Right lobe of liver (tissue), 4 donors: ENCODE measurements at regions not wholly inside any gene's neighbourhood (a gene's known extent, or its start where the extent isn't known, plus 50 kb on each side); places are given as distances from the start of the nearest gene placed in this dataset.
"Not testable (repeated sequence)": the region's sequence is repeated elsewhere in the genome, so short reads cannot be mapped to it uniquely, and the experiment has no call there.

Experiments
- CTCF ChIP-seq, 4 donors: fragments of 200-600 bp in 3 of 4; fragments of 450-650 bp in 1 of 4; IDR thresholded peaks; one replicate each; pipeline versions ENCODE4 v1.5.1 to v1.8.0; 2016 to 2022; ENCODE audit warnings: antibody characterized with exemption in 4 of 4, mild to moderate bottlenecking in 2 of 4
- POLR2A ChIP-seq: fragments of 450-650 bp; IDR thresholded peaks from one replicate; pipeline ENCODE4 v1.6.1; 2017; ENCODE audit warnings: antibody characterized with exemption, mild to moderate bottlenecking
- donor health status: DM: no; HTN: no; CAD: no.
- donor health status: DM: no; HTN: no; CAD: no.
- donor health status: DM: no; HTN: yes; CAD: no.

GRCh38 chr17:21759636-21760035, 67.3 kb downstream of the KCNJ18 start:
- TF ChIP-seq CTCF (IDR thresholded peaks at IDR 0.05); POLR2A: not testable (repeated sequence)
